GM12892 (cell line): ENCODE measurements at regions not wholly inside any gene's neighbourhood (a gene's known extent, or its start where the extent isn't known, plus 50 kb on each side); places are given as distances from the start of the nearest gene placed in this dataset.

Experiments used
- POLR2A ChIP-seq: IDR thresholded peaks from 2 replicates; pipeline ENCODE4 v1.6.1; 2011; ENCODE audit warnings: low read depth, low read length, control low read depth
- POLR2AphosphoS5 ChIP-seq: IDR thresholded peaks from 2 replicates; pipeline ENCODE4 v1.6.1; 2011; ENCODE audit warnings: low read depth, low read length, control low read depth

DNA sequence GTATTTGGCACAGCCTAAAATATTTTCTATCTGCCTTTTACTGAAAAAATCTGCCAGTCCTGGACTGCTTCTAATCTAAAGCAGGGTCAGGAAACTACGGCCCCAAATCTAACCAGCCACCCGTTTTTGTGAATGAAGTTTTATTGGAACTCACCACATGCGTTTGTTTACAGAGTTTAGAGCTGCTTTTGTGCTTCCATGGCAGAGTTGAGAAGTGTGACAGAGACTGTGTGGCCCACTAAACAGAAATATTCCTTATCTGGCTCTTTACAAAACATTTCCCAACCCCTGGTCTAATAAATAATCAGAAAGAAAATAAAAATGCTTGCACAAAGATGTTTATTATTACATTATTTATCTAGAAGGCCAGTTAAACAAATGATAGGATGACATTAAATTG is 110.2 kb downstream of the COPRS start:
- no peak for TF ChIP-seq POLR2AphosphoS5
- TF ChIP-seq POLR2A: no peak
